A549 (cell line): ENCODE measurements at regions not wholly inside any gene's neighbourhood (a gene's known extent, or its start where the extent isn't known, plus 50 kb on each side); places are given as distances from the start of the nearest gene placed in this dataset.

Experiments used
- ATAC-seq, 2 experiments: fragments of 200-7000 bp in 1 of 2; fragments of >200 bp in 1 of 2; cut with Nextera tagmentation in 1 of 2; cut with Tn5 transposase in 1 of 2; 3 replicates each; pipeline versions ENCODE4 v1.8.0 to v1.9.1; 2018 to 2020; ENCODE audit warnings: mild to moderate bottlenecking in 1 of 2, moderate library complexity in 1 of 2
- CTCF ChIA-PET: fragments of 300-600 bp; sonication (Branson Sonifier 250); formaldehyde crosslinking; extraction: SDS; loops from one replicate; lab custom pipeline; 2021; ENCODE audit warnings: antibody characterized with exemption, inconsistent platforms; lab: Yijun Ruan, JAX
- POLR2A ChIA-PET: fragments of 350-600 bp; formaldehyde crosslinking; extraction: SDS; loops from one replicate; lab custom pipeline; 2021; ENCODE audit warnings: antibody characterized with exemption, inconsistent platforms; lab: Yijun Ruan, JAX
- DNase-seq, 2 experiments: peaks; one replicate each; pipeline versions ENCODE4 v3.0.0 to v3.0.0-alpha.2; 2011 to 2016; ENCODE audit warnings: low read depth in 1 of 2, low spot score in 1 of 2
- FAIRE-seq: peaks from 2 replicates; lab custom pipeline; 2011; peaks lifted over from hg19 to GRCh38; lab: Jason Lieb, UNC
- H3K27ac ChIP-seq, 2 experiments: fragments of >200 bp; sonication (Bioruptor Twin); formaldehyde crosslinking; 3 replicates each; pipeline ENCODE4 v1.5.1; 2016 to 2017
- H3K4me1 ChIP-seq: fragments of >200 bp; sonication (Bioruptor Twin); formaldehyde crosslinking; 3 replicates; pipeline ENCODE4 v1.6.1; 2016
- H3K4me2 ChIP-seq: fragments of >200 bp; sonication (Bioruptor Twin); formaldehyde crosslinking; 3 replicates; pipeline ENCODE4 v1.6.1; 2016
- H3K4me3 ChIP-seq: fragments of >200 bp; sonication (Bioruptor Twin); formaldehyde crosslinking; 3 replicates; pipeline ENCODE4 v1.5.1; 2016
- H3K9me3 ChIP-seq: fragments of >200 bp; sonication (Bioruptor Twin); formaldehyde crosslinking; 3 replicates; pipeline ENCODE4 v1.6.1; 2016
- ATOH8 ChIP-seq: fragments of 250-450 bp; sonication (Bioruptor Pico); IDR thresholded peaks from 2 replicates; pipeline ENCODE4 v1.5.0; 2020; ENCODE audit warnings: low read depth, mild to moderate bottlenecking, moderate library complexity
- BCL3 ChIP-seq: fragments of >200 bp; sonication (Bioruptor Twin); formaldehyde crosslinking; IDR thresholded peaks from 3 replicates; pipeline ENCODE4 v1.6.1; 2016
- CBX8 ChIP-seq: fragments of 200-600 bp; sonication (generic); IDR thresholded peaks from 2 replicates; pipeline ENCODE4 v1.6.1; 2016
- CEBPB ChIP-seq, 2 experiments: fragments of >200 bp in 1 of 2; sonication (Bioruptor Twin) in 1 of 2; formaldehyde crosslinking in 1 of 2; IDR thresholded peaks; 2 replicates each; pipeline ENCODE4 v1.6.1; 2012 to 2016
- CHD4 ChIP-seq: fragments of 200-600 bp; sonication (generic); IDR thresholded peaks from 2 replicates; pipeline ENCODE4 v1.6.1; 2016; ENCODE audit warnings: antibody characterized with exemption, mild to moderate bottlenecking, borderline replicate concordance
- EHMT2 ChIP-seq: fragments of 200-600 bp; sonication (generic); IDR thresholded peaks from 2 replicates; pipeline ENCODE4 v1.6.1; 2016; ENCODE audit warnings: antibody characterized with exemption, low read depth, mild to moderate bottlenecking, moderate library complexity
- ELK1 ChIP-seq: fragments of 150-350 bp; IDR thresholded peaks from 2 replicates; pipeline ENCODE4 v1.6.1; 2014; ENCODE audit warnings: low read depth, mild to moderate bottlenecking, low read length
- EP300 ChIP-seq, 2 experiments: fragments of >200 bp; sonication (Bioruptor Twin); formaldehyde crosslinking; IDR thresholded peaks; 2 replicates in 1 of 2; 3 replicates in 1 of 2; pipeline ENCODE4 v1.6.1; 2016 to 2017
- FOSB ChIP-seq: fragments of 250-450 bp; sonication (Bioruptor Pico); IDR thresholded peaks from 2 replicates; pipeline ENCODE4 v1.5.0; 2020; ENCODE audit warnings: mild to moderate bottlenecking, moderate library complexity
- HDAC2 ChIP-seq: fragments of 200-600 bp; sonication (generic); IDR thresholded peaks from 2 replicates; pipeline ENCODE4 v1.6.1; 2016
- HMGXB4 ChIP-seq: fragments of 250-450 bp; sonication (Bioruptor Pico); IDR thresholded peaks from 2 replicates; pipeline ENCODE4 v1.5.0; 2021; ENCODE audit warnings: mild to moderate bottlenecking, moderate library complexity, borderline replicate concordance
- KDM1A ChIP-seq: fragments of 200-600 bp; sonication (generic); IDR thresholded peaks from 2 replicates; pipeline ENCODE4 v1.6.1; 2016; ENCODE audit warnings: low read depth, mild to moderate bottlenecking
- MAX ChIP-seq: IDR thresholded peaks from 2 replicates; pipeline ENCODE4 v1.6.1; 2012
- NFE2L2 ChIP-seq: fragments of 150-350 bp; conservative IDR thresholded peaks from 2 replicates; pipeline ENCODE4 v1.6.1; 2014; ENCODE audit warnings: low read length
- NR3C1 ChIP-seq: fragments of >200 bp; sonication (Bioruptor Twin); formaldehyde crosslinking; IDR thresholded peaks from 3 replicates; pipeline ENCODE4 v1.6.1; 2017
- PBX3 ChIP-seq: IDR thresholded peaks from 2 replicates; pipeline ENCODE4 v1.6.1; 2012
- POLR2A ChIP-seq: IDR thresholded peaks from 2 replicates; pipeline ENCODE4 v1.6.1; 2012; ENCODE audit warnings: mild to moderate bottlenecking, low read length
- POLR2AphosphoS2 ChIP-seq: conservative IDR thresholded peaks from 2 replicates; pipeline ENCODE4 v1.6.1; 2012; ENCODE audit warnings: low read length, improper control_type of control experiment, inconsistent platforms
- RAD21 ChIP-seq, 2 experiments: fragments of >200 bp in 1 of 2; sonication (Bioruptor Twin) in 1 of 2; formaldehyde crosslinking in 1 of 2; IDR thresholded peaks in 1 of 2; conservative IDR thresholded peaks in 1 of 2; 2 replicates in 1 of 2; 3 replicates in 1 of 2; pipeline ENCODE4 v1.6.1; 2012 to 2018; ENCODE audit warnings: inconsistent platforms in 1 of 2
- RFX5 ChIP-seq: fragments of 450-650 bp; IDR thresholded peaks from 2 replicates; pipeline ENCODE4 v1.7.1; 2014; ENCODE audit warnings: antibody characterized with exemption, mild to moderate bottlenecking, moderate library complexity
- RNF2 ChIP-seq: fragments of 200-600 bp; sonication (generic); IDR thresholded peaks from 2 replicates; pipeline ENCODE4 v1.6.1; 2016; ENCODE audit warnings: low read depth, mild to moderate bottlenecking, antibody characterized with exemption, moderate library complexity, borderline replicate concordance
- TFCP2L1 ChIP-seq: fragments of 250-450 bp; sonication (Bioruptor Pico); IDR thresholded peaks from 2 replicates; pipeline ENCODE4 v1.5.0; 2021; ENCODE audit warnings: mild to moderate bottlenecking
- USF2 ChIP-seq: fragments of 450-650 bp; IDR thresholded peaks from 2 replicates; pipeline ENCODE4 v1.6.1; 2014; ENCODE audit warnings: antibody characterized with exemption
- ZC3H11A ChIP-seq: fragments of 450-650 bp; IDR thresholded peaks from 2 replicates; pipeline ENCODE4 v1.6.1; 2014; ENCODE audit warnings: antibody characterized with exemption, mild to moderate bottlenecking
- ZNF302 ChIP-seq: fragments of 250-450 bp; sonication (Bioruptor Pico); IDR thresholded peaks from 2 replicates; pipeline ENCODE4 v1.9.0; 2021; ENCODE audit warnings: inconsistent platforms, mild to moderate bottlenecking, moderate library complexity
- WGBS: methylation state at CpG from one replicate; pipeline ENCODE4 v1.1.6; 2017; ENCODE audit errors: missing lambda C conversion rate; 5-methylcytosine and 5-hydroxymethylcytosine counted together

GRCh38 chr13:84645196-84646012 is 763.1 kb upstream of the SLITRK1 start:
- TF ChIP-seq HMGXB4 (CRISPR knock-in tag): no peak
- TF ChIP-seq RAD21 (conservative IDR thresholded peaks at IDR 0.05 in 1 of 2, IDR thresholded peaks at IDR 0.05 in 1 of 2): no peak
- TF ChIP-seq CEBPB (IDR thresholded peaks at IDR 0.05): no peak
- TF ChIP-seq RFX5: no peak
- no peak for TF ChIP-seq PBX3
- TF ChIP-seq BCL3: no peak
- no peak for TF ChIP-seq CBX8
- TF ChIP-seq NFE2L2: no peak
- no peak for TF ChIP-seq NR3C1
- CTCF ChIA-PET: no interaction called here
- Histone ChIP-seq H3K4me3 (no peak overlapping the region), H3K4me1 (no peaks in the 10 kb centered on the region), H3K9me3 (no peaks in the 10 kb centered on the region), H3K27ac (no peak overlapping the region), H3K4me2 (no peak overlapping the region)
- ATAC-seq (no peak), FAIRE-seq (no peak), DNase-seq (no peak)
- POLR2A ChIA-PET: no interaction called here
- 13% methylated on average over 4 of the region's 4 CpGs for WGBS

- Histone ChIP-seq H3K4me2 (no peak overlapping the region), H3K9me3 (no peaks in the 10 kb centered on the region)
- no peak for TF ChIP-seq TFCP2L1 (CRISPR knock-in tag)
- TF ChIP-seq HDAC2: no peak
- no peak for TF ChIP-seq NR3C1
- no peak for TF ChIP-seq EP300 (IDR thresholded peaks at IDR 0.05)
- no peak for TF ChIP-seq ZNF302 (CRISPR knock-in tag)
- TF ChIP-seq, all 56 proteins: peak for 0
- no peak overlapping the region for H3K27ac ChIP-seq
- no peak overlapping the region for H3K4me3 ChIP-seq
- POLR2A ChIA-PET: no interaction called here
- H3K4me1 ChIP-seq: no peaks in the 10 kb centered on the region
- WGBS: 47% methylated on average over 1 of the region's 1 CpG
- CTCF ChIA-PET: no interaction called here
- no peak for ATAC-seq
- DNase-seq: no peak
- FAIRE-seq: no peak
Observed at GRCh38 chr13:84641491-84641890, 759.2 kb upstream of the SLITRK1 start.

- POLR2A ChIA-PET: no interaction called here
- H3K4me3 ChIP-seq: no peak overlapping the region
- H3K27ac ChIP-seq: no peak overlapping the region
- H3K4me1 ChIP-seq: no peaks in the 10 kb centered on the region
- no peak overlapping the region for H3K4me2 ChIP-seq
- no peak for FAIRE-seq
- no peak for ATAC-seq
- H3K9me3 ChIP-seq: no peaks in the 10 kb centered on the region
- 67% methylated on average over 1 of the region's 1 CpG for WGBS
- CTCF ChIA-PET: no interaction called here
- DNase-seq: no peak
- TF ChIP-seq USF2 (no peak), POLR2AphosphoS2 (no peak), RNF2 (no peak), ELK1 (no peak), RFX5 (no peak), NR3C1 (no peak), ATOH8 (CRISPR knock-in tag) (no peak), NFE2L2 (no peak), KDM1A (no peak), EHMT2 (no peak), HDAC2 (no peak), CHD4 (no peak), FOSB (CRISPR knock-in tag) (no peak), POLR2A (no peak), PBX3 (no peak), MAX (no peak), ZC3H11A (no peak), CEBPB (IDR thresholded peaks at IDR 0.05) (no peak)
Observed at GRCh38 chr13:84640691-84641090, 758.4 kb upstream of the SLITRK1 start.
